T47D (cell line): ENCODE measurements at regions not wholly inside any gene's neighbourhood (a gene's known extent, or its start where the extent isn't known, plus 50 kb on each side); places are given as distances from the start of the nearest gene placed in this dataset.

Source experiments
- DNase-seq, 2 experiments: peaks; one replicate each; pipeline versions ENCODE4 v3.0.0 to v3.0.0-alpha.2; 2011 to 2012; ENCODE audit warnings: low read depth in 1 of 2, low spot score in 1 of 2
- JUND ChIP-seq: IDR thresholded peaks from 2 replicates; pipeline ENCODE4 v1.6.1; 2012; ENCODE audit warnings: low read depth
- in situ Hi-C: cut with HindIII; loops from 2 replicates; pipeline ENCODE4 v1.10.0; 2016; ENCODE audit warnings: low sequenced_read_pairs, low pct_unique_long_range_greater_than_20kb

- DNase-seq, result no peak
- TF ChIP-seq JUND, result no peak
- in situ Hi-C loops, result no loop called here
Observed at GRCh38 chr20:24350923-24351368, 118.5 kb upstream of the SYNDIG1 start.

GRCh38 chr20:24341781-24342180 is 127.6 kb upstream of the SYNDIG1 start:
- no peak for TF ChIP-seq JUND
- in situ Hi-C loops, result no loop called here
- DNase-seq, result no peak

DNA sequence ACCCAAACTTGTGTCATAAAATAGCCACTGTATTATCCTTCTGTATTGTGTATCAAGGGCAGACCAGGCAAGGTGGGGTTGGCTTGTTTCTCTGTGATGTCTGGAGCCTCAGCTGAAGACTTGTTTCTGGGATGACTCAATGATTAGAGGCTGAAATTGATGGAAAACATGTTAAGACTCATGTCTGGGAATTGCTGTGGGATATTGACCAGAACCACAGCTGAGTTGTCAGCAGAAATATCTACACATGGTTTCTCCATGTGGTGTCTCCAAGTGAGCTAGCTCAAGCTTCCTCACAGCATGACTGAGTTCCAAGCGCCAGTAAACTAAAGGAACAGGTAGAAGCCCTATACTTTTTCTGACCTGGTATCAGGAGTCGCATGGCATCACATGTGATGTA is 128.5 kb upstream of the SYNDIG1 start:
- in situ Hi-C loops, result no loop called here
- no peak for TF ChIP-seq JUND
- no peak for DNase-seq

GRCh38 chr20:24339210-24339641 is 130.2 kb upstream of the SYNDIG1 start:
- no peak for TF ChIP-seq JUND
- in situ Hi-C loops, result no loop called here
- DNase-seq, result no peak

GRCh38 chr20:24337551-24337950 is 131.9 kb upstream of the SYNDIG1 start:
- in situ Hi-C loops, result no loop called here
- DNase-seq, result no peak
- no peak for TF ChIP-seq JUND

DNA sequence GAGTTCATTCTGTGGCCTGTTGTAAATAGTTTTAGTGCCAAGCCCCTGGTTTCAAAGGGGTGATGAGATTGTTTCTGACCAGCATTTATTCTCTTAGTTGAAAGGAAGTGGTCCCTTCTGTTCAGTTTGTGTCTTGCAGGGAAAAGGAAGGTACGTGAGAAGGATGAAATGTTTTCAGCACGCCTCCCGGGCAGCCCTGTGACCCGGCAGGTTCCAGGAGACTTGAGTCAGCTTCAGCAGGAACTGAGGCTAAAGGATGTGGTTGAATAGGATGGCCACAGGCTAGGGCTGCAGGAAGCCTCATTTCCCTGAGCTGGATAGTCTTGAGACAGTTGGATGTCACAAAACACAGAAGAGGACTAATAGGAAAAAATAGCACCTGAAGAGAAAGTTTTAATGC is 132.4 kb upstream of the SYNDIG1 start:
- DNase-seq, result no peak
- in situ Hi-C loops, result no loop called here
- TF ChIP-seq JUND, result no peak

- no peak for TF ChIP-seq JUND
- in situ Hi-C loops, result no loop called here
- DNase-seq, result no peak
Observed at GRCh38 chr20:24334830-24335229, 134.6 kb upstream of the SYNDIG1 start.

DNA sequence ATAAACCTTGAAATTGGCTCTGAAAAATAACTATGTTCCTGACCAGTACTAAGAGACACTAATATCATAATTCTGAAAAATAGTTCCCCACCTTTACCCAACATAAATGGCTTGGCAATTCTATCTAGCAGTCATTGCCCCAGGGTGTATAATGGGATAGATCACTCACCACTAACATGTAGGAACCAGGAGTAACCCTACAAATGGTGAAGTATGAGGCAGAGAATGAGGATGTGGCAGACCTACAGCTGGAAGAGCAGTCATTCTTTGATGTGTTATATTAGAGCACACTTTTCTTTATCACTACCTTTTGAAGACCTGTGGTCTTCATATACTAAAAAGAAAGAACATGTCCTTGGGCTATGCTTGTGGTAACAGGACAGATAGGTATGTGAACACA is 136.5 kb upstream of the SYNDIG1 start:
- TF ChIP-seq JUND, result no peak
- in situ Hi-C loops, result no loop called here
- no peak for DNase-seq

- no peak for DNase-seq
- in situ Hi-C loops, result no loop called here
- TF ChIP-seq JUND, result no peak
Observed at GRCh38 chr20:24331939-24332338, 137.5 kb upstream of the SYNDIG1 start.

DNA sequence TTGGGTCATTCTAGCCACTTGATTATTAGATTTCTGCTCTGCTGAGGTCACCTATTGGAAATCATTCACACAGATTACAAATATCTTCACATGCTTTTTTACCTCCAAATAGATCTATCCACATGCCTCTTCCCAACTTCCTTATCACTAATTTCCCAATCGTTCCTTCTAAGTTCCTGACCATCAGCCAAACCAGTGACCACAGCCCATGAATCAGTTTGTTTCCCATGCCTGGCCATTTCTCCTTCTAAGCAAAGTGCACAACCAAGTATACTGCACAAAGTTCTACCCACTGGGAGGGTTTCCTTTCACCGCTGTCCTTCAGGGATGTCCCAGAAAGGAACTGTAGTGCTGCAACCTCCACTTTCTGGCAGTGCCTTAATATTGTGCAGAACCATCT is 140.5 kb upstream of the SYNDIG1 start:
- no peak for TF ChIP-seq JUND
- DNase-seq, result no peak
- in situ Hi-C loops, result no loop called here

- no peak for DNase-seq
- TF ChIP-seq JUND, result no peak
- in situ Hi-C loops, result no loop called here
Observed at GRCh38 chr20:24321973-24322372, 147.5 kb upstream of the SYNDIG1 start.

DNA sequence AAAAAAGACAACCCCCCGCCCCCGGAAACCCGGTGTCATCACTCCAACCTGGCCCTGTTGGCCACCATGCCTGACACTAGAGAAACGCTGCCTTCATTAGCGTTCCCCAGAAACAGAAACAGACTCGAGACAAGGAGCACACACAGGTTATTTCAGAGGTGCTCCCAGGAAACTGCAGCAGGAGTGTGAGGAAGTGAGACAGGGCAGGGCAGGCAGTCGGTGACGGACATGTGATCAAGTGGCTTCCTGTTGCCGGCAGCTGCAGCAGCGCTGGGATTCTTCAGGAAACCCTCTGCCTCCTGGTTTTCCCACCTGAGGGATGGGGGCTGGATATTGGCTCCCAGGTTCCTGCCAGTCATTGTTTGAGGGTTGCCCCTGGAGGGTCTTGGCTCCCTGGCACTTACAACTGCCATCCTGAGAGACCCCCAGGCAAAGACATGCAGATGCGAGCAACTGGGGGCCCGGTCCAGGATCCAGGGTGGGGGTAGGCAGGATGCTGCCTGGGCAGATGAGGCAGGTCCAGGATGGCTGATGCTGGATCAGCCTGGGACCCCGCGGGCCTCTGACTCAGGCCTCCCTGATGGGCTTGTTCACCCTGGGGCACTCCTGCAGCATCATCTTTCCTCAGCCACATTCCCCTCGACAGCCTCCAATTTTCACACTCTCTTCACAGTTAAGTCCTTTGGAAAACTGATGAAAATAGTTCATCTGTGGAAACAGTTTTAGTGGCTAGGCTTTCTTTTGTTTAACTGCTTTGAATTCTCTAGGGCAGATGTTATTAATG is 150.7 kb upstream of the SYNDIG1 start:
- TF ChIP-seq JUND, result no peak
- no peak for DNase-seq
- in situ Hi-C loops, result no loop called here

- in situ Hi-C loops, result no loop called here
- no peak for DNase-seq
Observed at GRCh38 chr20:24317224-24317623, 152.2 kb upstream of the SYNDIG1 start.

DNA sequence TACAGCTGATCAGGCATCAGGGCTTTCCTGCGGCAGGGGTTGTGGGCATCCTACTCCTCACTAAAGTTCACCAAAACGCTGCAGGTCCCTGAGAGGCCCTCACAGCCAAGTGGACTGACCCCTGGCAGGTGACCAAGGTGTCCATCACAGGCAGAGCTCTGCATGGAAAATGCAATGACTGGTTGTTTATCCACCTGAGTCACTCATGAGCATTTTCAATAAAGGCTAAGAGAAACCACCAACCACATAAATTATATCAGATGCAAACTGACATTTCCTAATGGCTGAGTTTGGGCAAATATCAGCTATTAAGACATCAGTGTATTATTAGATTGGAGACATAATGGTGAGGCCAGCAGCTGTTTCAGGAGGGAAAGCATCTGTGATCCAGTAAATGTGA is 152.7 kb upstream of the SYNDIG1 start:
- DNase-seq, result no peak
- TF ChIP-seq JUND, result no peak
- in situ Hi-C loops, result no loop called here

More at GRCh38 chr20:24317224-24317623, 152.2 kb upstream of the SYNDIG1 start:
- no peak for TF ChIP-seq JUND
